Esophagus muscularis mucosa (tissue), 3 donors: ENCODE measurements at regions not wholly inside any gene's neighbourhood (a gene's known extent, or its start where the extent isn't known, plus 50 kb on each side); places are given as distances from the start of the nearest gene placed in this dataset.
"Not testable (repeated sequence)": the region's sequence is repeated elsewhere in the genome, so short reads cannot be mapped to it uniquely, and the experiment has no call there.

Experiments
- CTCF ChIP-seq, 3 experiments: fragments of 200-600 bp in 2 of 3; fragments of 450-650 bp in 1 of 3; sonication (generic) in 2 of 3; IDR thresholded peaks; one replicate each; pipeline ENCODE4 v1.5.1; 2017 to 2019; ENCODE audit warnings: antibody characterized with exemption in 3 of 3, mild to moderate bottlenecking in 2 of 3, moderate library complexity in 1 of 3
- POLR2A ChIP-seq: fragments of 450-650 bp; IDR thresholded peaks from one replicate; pipeline ENCODE4 v1.6.1; 2017; ENCODE audit warnings: antibody characterized with exemption, moderate library complexity, mild to moderate bottlenecking, low read depth
- POLR2AphosphoS5 ChIP-seq, 2 donors: sonication (generic); formaldehyde crosslinking; IDR thresholded peaks; one replicate each; pipeline ENCODE4 v1.6.1; 2017; ENCODE audit warnings: antibody characterized with exemption in 2 of 2

- TF ChIP-seq POLR2A; CTCF (IDR thresholded peaks at IDR 0.05); POLR2AphosphoS5 (IDR thresholded peaks at IDR 0.05): not testable (repeated sequence)
These were observed 1439.2 kb upstream of the ACVR2A start for GRCh38 chr2:146405402-146406309.
